GM18498 (cell line): ENCODE measurements at regions not wholly inside any gene's neighbourhood (a gene's known extent, or its start where the extent isn't known, plus 50 kb on each side); places are given as distances from the start of the nearest gene placed in this dataset.

Source experiments
- ATAC-seq: cut with Tn5 transposase; IDR thresholded peaks from one replicate; pipeline ENCODE4 v1.9.1; 2021; ENCODE audit warnings: mild to moderate bottlenecking, moderate library complexity; ENCODE audit not compliant: unreplicated experiment

- no peak for ATAC-seq
Observed at GRCh38 chr13:99911965-99912566, 59.5 kb downstream of the ZIC5 start.

GRCh38 chr13:99911069-99911964 lies 60.2 kb downstream of the ZIC5 start:
- no peak for ATAC-seq

GRCh38 chr13:99909836-99910619 lies 61.5 kb downstream of the ZIC5 start:
- ATAC-seq = no peak

GRCh38 chr13:99909097-99909835 lies 62.3 kb downstream of the ZIC5 start:
- no peak for ATAC-seq

GRCh38 chr13:99908140-99908803 lies 63.3 kb downstream of the ZIC5 start:
- ATAC-seq = no peak

- no peak for ATAC-seq
Observed at GRCh38 chr13:99907627-99908026, 63.9 kb downstream of the ZIC5 start.

GRCh38 chr13:99907038-99907437 lies 64.5 kb downstream of the ZIC5 start:
- no peak for ATAC-seq

GRCh38 chr13:99905814-99906213 lies 65.8 kb downstream of the ZIC5 start:
- no peak for ATAC-seq

GRCh38 chr13:99905224-99905623 lies 66.3 kb downstream of the ZIC5 start:
- ATAC-seq = no peak

GRCh38 chr13:99903140-99903539 lies 68.4 kb downstream of the ZIC5 start:
- ATAC-seq = no peak

- ATAC-seq = no peak
Observed at GRCh38 chr13:99902657-99903056, 68.9 kb downstream of the ZIC5 start.

GRCh38 chr13:99900960-99901359 lies 70.6 kb downstream of the ZIC5 start:
- ATAC-seq = no peak

- ATAC-seq = no peak
Observed at GRCh38 chr13:99898421-99898820, 73.1 kb downstream of the ZIC5 start.

- no peak for ATAC-seq
Observed at GRCh38 chr13:99897076-99897440, 74.5 kb downstream of the ZIC5 start.

GRCh38 chr13:99896369-99897075 lies 75.0 kb downstream of the ZIC5 start:
- no peak for ATAC-seq

GRCh38 chr13:99895444-99896368 lies 75.9 kb downstream of the ZIC5 start:
- ATAC-seq = no peak

- ATAC-seq = no peak
Observed at GRCh38 chr13:99894840-99895443, 76.6 kb downstream of the ZIC5 start.

GRCh38 chr13:99894105-99894839 lies 77.3 kb downstream of the ZIC5 start:
- no peak for ATAC-seq
